ENCODE measurements at regions not wholly inside any gene's neighbourhood (a gene's known extent, or its start where the extent isn't known, plus 50 kb on each side); places are given as distances from the start of the nearest gene placed in this dataset.

GRCh38 chr5:167513381-167513780, 778.1 kb upstream of the WWC1 start:
- no peak for DNase-seq
- H3K27me3 ChIP-seq, result no peaks in the 10 kb centered on the region
- no peak overlapping the region for H3K4me3 ChIP-seq
- H3K36me3 ChIP-seq, result no peaks in the 10 kb centered on the region
- no peak overlapping the region for H3K27ac ChIP-seq
- no peak for ATAC-seq
- no peaks in the 10 kb centered on the region for H3K9me3 ChIP-seq
- intact Hi-C loops (cut with DNase I), result no loop called here
- TF ChIP-seq, protein P1, sequence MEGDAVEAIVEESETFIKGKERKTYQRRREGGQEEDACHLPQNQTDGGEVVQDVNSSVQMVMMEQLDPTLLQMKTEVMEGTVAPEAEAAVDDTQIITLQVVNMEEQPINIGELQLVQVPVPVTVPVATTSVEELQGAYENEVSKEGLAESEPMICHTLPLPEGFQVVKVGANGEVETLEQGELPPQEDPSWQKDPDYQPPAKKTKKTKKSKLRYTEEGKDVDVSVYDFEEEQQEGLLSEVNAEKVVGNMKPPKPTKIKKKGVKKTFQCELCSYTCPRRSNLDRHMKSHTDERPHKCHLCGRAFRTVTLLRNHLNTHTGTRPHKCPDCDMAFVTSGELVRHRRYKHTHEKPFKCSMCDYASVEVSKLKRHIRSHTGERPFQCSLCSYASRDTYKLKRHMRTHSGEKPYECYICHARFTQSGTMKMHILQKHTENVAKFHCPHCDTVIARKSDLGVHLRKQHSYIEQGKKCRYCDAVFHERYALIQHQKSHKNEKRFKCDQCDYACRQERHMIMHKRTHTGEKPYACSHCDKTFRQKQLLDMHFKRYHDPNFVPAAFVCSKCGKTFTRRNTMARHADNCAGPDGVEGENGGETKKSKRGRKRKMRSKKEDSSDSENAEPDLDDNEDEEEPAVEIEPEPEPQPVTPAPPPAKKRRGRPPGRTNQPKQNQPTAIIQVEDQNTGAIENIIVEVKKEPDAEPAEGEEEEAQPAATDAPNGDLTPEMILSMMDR (IDR thresholded peaks at IDR 0.05), result no peak
- no peaks in the 10 kb centered on the region for H3K4me1 ChIP-seq

DNA sequence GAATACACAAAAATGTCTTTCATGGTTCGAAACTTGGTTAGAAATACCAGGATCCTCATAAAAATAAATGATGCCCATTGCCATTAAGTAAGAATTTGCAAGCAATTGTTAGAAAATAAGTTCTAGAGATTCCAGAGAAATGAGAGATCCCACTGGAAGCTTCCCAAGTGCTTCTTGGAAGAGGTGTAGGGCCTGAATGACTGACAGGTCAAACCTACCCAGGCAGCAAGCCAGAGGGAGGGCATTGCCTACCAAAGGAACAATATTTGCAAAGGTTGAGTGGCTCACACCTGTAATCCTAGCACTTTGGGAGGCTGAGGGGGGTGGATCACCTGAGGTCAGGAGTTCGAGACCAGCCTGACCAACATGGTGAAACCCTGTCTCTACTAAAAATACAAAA, 777.0 kb upstream of the WWC1 start:
- intact Hi-C loops (cut with DNase I), result no loop called here

DNA sequence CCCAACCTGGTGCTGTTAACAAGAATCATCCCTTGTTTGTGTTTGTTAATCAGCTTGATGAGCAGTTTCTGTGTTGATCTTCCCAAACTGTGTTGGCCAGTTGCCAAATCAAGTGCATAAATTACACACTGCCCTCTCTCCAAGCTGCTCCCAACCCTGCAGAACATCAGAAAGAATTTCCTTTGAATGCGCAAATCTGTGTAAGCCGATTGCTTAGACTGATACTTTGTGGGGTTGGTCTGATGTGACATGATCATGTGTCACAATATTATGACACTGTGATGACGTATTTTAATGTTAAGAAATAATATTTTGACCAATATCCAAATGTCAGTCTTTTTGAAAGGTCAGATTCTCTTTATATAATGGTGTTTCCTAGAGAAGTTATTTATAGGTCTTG, 766.4 kb upstream of the WWC1 start:
- Histone ChIP-seq H3K27ac (no peak overlapping the region), H3K27me3 (no peaks in the 10 kb centered on the region), H3K9me3 (no peaks in the 10 kb centered on the region), H3K4me3 (no peak overlapping the region), H3K36me3 (no peaks in the 10 kb centered on the region), H3K4me1 (no peaks in the 10 kb centered on the region)
- TF ChIP-seq, protein P1 (IDR thresholded peaks at IDR 0.05), result no peak
- intact Hi-C loops (cut with DNase I), result no loop called here
- no peak for ATAC-seq
- no peak for DNase-seq

More for the DNA sequence above, 777.0 kb upstream of the WWC1 start:
- DNase-seq (no peak), ATAC-seq (no peak)
- Histone ChIP-seq H3K4me1 (no peaks in the 10 kb centered on the region), H3K27me3 (no peaks in the 10 kb centered on the region), H3K9me3 (no peaks in the 10 kb centered on the region), H3K36me3 (no peaks in the 10 kb centered on the region), H3K27ac (no peak overlapping the region), H3K4me3 (no peak overlapping the region)
- TF ChIP-seq, protein P1 (IDR thresholded peaks at IDR 0.05), result no peak

GRCh38 chr5:167528651-167529050, 762.8 kb upstream of the WWC1 start:
- TF ChIP-seq, protein P1 (IDR thresholded peaks at IDR 0.05), result no peak
- Histone ChIP-seq H3K27me3 (no peaks in the 10 kb centered on the region), H3K4me1 (no peaks in the 10 kb centered on the region), H3K4me3 (no peak overlapping the region), H3K36me3 (no peaks in the 10 kb centered on the region), H3K27ac (no peak overlapping the region), H3K9me3 (no peaks in the 10 kb centered on the region)
- DNase-seq (no peak), ATAC-seq (no peak)
- intact Hi-C loops (cut with DNase I), result no loop called here

GRCh38 chr5:167530548-167530947, 760.9 kb upstream of the WWC1 start:
- Histone ChIP-seq H3K4me1 (no peaks in the 10 kb centered on the region), H3K27ac (no peak overlapping the region), H3K36me3 (no peaks in the 10 kb centered on the region), H3K4me3 (no peak overlapping the region), H3K27me3 (no peaks in the 10 kb centered on the region), H3K9me3 (no peaks in the 10 kb centered on the region)
- intact Hi-C loops (cut with DNase I), result no loop called here
- TF ChIP-seq, protein P1 (IDR thresholded peaks at IDR 0.05), result no peak
- DNase-seq, result no peak
- ATAC-seq, result no peak

All from upper lobe of right lung (tissue), 1 donor.